Effector memory CD8-positive, alpha-beta T cell (primary cell): ENCODE measurements at regions not wholly inside any gene's neighbourhood (a gene's known extent, or its start where the extent isn't known, plus 50 kb on each side); places are given as distances from the start of the nearest gene placed in this dataset.
"Not testable (repeated sequence)": the region's sequence is repeated elsewhere in the genome, so short reads cannot be mapped to it uniquely, and the experiment has no call there.

Source experiments
- ATAC-seq: fragments of 150-1000 bp; cut with Tn5 transposase; replicated peaks from 2 replicates; pipeline ENCODE4 v1.10.0; 2021; ENCODE audit warnings: mild to moderate bottlenecking, moderate library complexity
- DNase-seq, 3 experiments: peaks; one replicate each; pipeline ENCODE4 v3.0.0; 2021
- H3K27ac Mint-ChIP-seq, 2 donors: one replicate each; pipeline ENCODE4 v1.8.0; 2022; ENCODE audit warnings: mild to moderate bottlenecking in 2 of 2, mixed read lengths in 2 of 2, moderate library complexity in 2 of 2
- H3K27me3 Mint-ChIP-seq, 2 donors: one replicate each; pipeline ENCODE4 v1.8.0; 2022; ENCODE audit warnings: mixed read lengths in 2 of 2
- H3K36me3 Mint-ChIP-seq: one replicate; pipeline ENCODE4 v1.8.0; 2022; ENCODE audit warnings: mild to moderate bottlenecking, moderate library complexity, mixed read lengths; ENCODE audit not compliant: insufficient read depth
- H3K4me1 Mint-ChIP-seq, 2 donors: one replicate each; pipeline ENCODE4 v1.8.0; 2022; ENCODE audit warnings: low read depth in 2 of 2, mixed read lengths in 2 of 2
- H3K4me3 Mint-ChIP-seq, 2 donors: one replicate each; pipeline ENCODE4 v1.8.0; 2022; ENCODE audit warnings: mild to moderate bottlenecking in 2 of 2, mixed read lengths in 2 of 2, moderate library complexity in 2 of 2
- H3K9me3 Mint-ChIP-seq, 2 donors: one replicate each; pipeline ENCODE4 v1.8.0; 2022; ENCODE audit warnings: mixed read lengths in 2 of 2

- DNase-seq (no peak), ATAC-seq (no peak)
- H3K36me3 Mint-ChIP-seq: no peaks in the 10 kb centered on the region
- H3K27me3 Mint-ChIP-seq: peaks cover 0 to 3% of the 10 kb centered on the region in 2 donors
- no peak overlapping the region for H3K27ac Mint-ChIP-seq
- H3K4me1 Mint-ChIP-seq: no peaks in the 10 kb centered on the region
- no peaks in the 10 kb centered on the region for H3K9me3 Mint-ChIP-seq
- H3K4me3 Mint-ChIP-seq: no peak overlapping the region
Observed at GRCh38 chr6:141963543-141964295, 169.0 kb upstream of the GJE1 start.

- H3K4me1 Mint-ChIP-seq: peaks cover 0 to 1% of the 10 kb centered on the region in 2 donors
Observed at GRCh38 chr6:141957271-141957670, 175.5 kb upstream of the GJE1 start.

GRCh38 chr6:141956868-141957267 lies 175.9 kb upstream of the GJE1 start:
- ATAC-seq (no peak), DNase-seq (no peak)
- no peaks in the 10 kb centered on the region for H3K36me3 Mint-ChIP-seq
- no peak overlapping the region for H3K27ac Mint-ChIP-seq
- no peak overlapping the region for H3K4me3 Mint-ChIP-seq
- H3K4me1 Mint-ChIP-seq: peaks cover 0 to 1% of the 10 kb centered on the region in 2 donors
- peaks cover 7 to 9% of the 10 kb centered on the region in 2 donors for H3K9me3 Mint-ChIP-seq
- no peaks in the 10 kb centered on the region for H3K27me3 Mint-ChIP-seq

More at GRCh38 chr6:141957271-141957670, 175.5 kb upstream of the GJE1 start:
- DNase-seq (no peak), ATAC-seq (no peak)
- H3K9me3 Mint-ChIP-seq: peaks cover 5 to 7% of the 10 kb centered on the region in 2 donors
- no peak overlapping the region for H3K4me3 Mint-ChIP-seq
- no peaks in the 10 kb centered on the region for H3K27me3 Mint-ChIP-seq
- H3K27ac Mint-ChIP-seq: no peak overlapping the region
- H3K36me3 Mint-ChIP-seq: no peaks in the 10 kb centered on the region

- Mint-ChIP-seq H3K36me3 (no peaks in the 10 kb centered on the region), H3K27me3 (no peaks in the 10 kb centered on the region), H3K4me3 (no peak overlapping the region), H3K27ac (no peak overlapping the region), H3K9me3 (peaks cover 7 to 16% of the 10 kb centered on the region in 2 donors), H3K4me1 (peaks cover 0 to 1% of the 10 kb centered on the region in 2 donors)
- ATAC-seq (no peak), DNase-seq (no peak)
Observed at GRCh38 chr6:141956046-141956761, 176.5 kb upstream of the GJE1 start.

DNA sequence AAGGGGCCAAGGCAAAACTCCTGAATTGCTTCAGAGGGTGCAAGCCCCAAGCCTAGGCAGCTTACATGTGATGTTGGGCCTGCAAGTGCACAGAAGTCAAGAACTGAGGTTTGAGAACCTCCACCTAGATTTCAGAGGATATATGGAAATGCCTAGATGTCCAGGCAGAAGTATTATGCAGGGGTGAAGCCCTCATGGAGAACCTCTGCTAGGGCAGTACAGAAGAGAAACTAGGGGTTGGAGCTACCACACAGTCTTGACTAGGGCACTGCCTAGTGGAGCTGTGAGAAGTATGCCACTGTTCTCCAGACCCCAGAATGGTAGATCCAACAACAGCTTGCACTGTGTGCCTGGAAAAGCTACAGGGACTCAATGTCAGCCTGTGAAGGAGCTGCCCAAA lies 179.7 kb upstream of the GJE1 start:
- peaks cover 7 to 16% of the 10 kb centered on the region in 2 donors for H3K9me3 Mint-ChIP-seq
- H3K27ac Mint-ChIP-seq: no peak overlapping the region
- no peaks in the 10 kb centered on the region for H3K27me3 Mint-ChIP-seq
- no peak overlapping the region for H3K4me3 Mint-ChIP-seq
- H3K36me3 Mint-ChIP-seq: no peaks in the 10 kb centered on the region
- peaks cover 0 to 1% of the 10 kb centered on the region in 2 donors for H3K4me1 Mint-ChIP-seq
- ATAC-seq: no peak
- DNase-seq: no peak

DNA sequence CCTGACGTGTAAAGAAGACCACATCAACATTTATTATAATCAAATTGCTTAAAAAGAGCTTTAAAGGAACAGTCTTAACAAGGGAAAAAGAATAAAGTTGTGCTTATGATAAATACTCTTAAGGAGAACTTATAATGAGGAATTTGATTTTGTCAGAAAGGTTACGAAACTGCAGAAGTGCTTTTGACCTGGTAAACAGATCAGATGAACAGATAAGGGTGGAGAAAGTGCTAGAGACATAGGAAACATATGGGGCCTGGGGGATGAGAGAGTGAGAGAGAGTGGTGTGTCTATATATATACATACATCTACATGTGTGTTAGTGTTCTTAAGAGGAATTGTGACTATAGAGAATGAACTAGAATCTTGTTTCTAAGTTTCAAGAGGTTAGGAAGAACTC lies 186.2 kb upstream of the GJE1 start:
- no peaks in the 10 kb centered on the region for H3K27me3 Mint-ChIP-seq
- H3K4me1 Mint-ChIP-seq: no peaks in the 10 kb centered on the region

DNA sequence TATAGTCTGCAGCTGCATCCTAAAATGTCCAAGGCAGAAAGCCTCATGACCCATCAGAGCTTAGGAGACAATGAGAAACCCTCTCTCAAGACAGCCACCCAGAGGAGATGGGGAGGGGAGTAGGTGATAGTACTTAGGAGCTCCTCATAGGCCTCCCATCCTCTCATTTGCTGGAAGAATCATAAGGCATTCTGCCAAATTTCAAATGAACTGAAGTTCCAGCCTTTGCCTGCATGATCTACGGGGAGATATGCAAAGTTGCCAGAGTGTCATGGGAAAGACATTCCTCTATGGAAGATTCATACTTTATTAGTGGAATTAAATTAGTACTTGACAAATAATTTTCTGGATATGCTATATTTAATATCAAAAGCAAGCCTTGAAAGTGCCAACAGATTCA lies 194.1 kb upstream of the GJE1 start:
- H3K27me3 Mint-ChIP-seq: peaks cover 6 to 8% of the 10 kb centered on the region in 2 donors
- no peaks in the 10 kb centered on the region for H3K4me1 Mint-ChIP-seq
- no peak overlapping the region for H3K27ac Mint-ChIP-seq
- no peak for ATAC-seq
- no peak overlapping the region for H3K4me3 Mint-ChIP-seq
- H3K9me3 Mint-ChIP-seq: peaks cover 6 to 7% of the 10 kb centered on the region in 2 donors
- DNase-seq: no peak
- no peaks in the 10 kb centered on the region for H3K36me3 Mint-ChIP-seq

More for the DNA sequence above, 186.2 kb upstream of the GJE1 start:
- DNase-seq: no peak
- Mint-ChIP-seq H3K4me3 (no peak overlapping the region), H3K36me3 (no peaks in the 10 kb centered on the region), H3K9me3 (peaks cover 6 to 10% of the 10 kb centered on the region in 2 donors), H3K27ac (no peak overlapping the region)
- ATAC-seq: no peak

DNA sequence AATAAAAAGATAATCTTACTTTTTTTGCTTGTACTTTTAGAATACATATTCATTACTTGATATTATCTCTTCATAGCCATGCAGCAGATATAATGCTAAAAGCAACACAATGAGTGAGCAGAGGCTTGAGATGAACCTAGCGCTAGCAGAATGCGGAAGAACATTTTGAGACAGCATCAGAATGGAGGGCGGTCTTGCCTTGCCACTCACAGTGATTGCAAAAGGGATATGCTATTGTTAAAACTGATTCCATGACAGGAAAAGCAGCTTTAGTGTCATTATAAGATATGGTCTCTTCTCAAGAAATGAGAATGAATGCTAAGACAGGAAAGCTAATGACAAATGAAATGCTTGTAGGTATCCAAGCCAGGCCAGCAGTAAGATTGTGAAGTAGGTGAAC lies 200.0 kb upstream of the GJE1 start:
- H3K4me3 Mint-ChIP-seq: no peak overlapping the region
- H3K36me3 Mint-ChIP-seq: no peaks in the 10 kb centered on the region
- no peaks in the 10 kb centered on the region for H3K9me3 Mint-ChIP-seq
- no peak for ATAC-seq
- no peak for DNase-seq
- H3K4me1 Mint-ChIP-seq: no peaks in the 10 kb centered on the region
- H3K27ac Mint-ChIP-seq: no peak overlapping the region
- peaks cover 4 to 6% of the 10 kb centered on the region in 2 donors for H3K27me3 Mint-ChIP-seq

DNA sequence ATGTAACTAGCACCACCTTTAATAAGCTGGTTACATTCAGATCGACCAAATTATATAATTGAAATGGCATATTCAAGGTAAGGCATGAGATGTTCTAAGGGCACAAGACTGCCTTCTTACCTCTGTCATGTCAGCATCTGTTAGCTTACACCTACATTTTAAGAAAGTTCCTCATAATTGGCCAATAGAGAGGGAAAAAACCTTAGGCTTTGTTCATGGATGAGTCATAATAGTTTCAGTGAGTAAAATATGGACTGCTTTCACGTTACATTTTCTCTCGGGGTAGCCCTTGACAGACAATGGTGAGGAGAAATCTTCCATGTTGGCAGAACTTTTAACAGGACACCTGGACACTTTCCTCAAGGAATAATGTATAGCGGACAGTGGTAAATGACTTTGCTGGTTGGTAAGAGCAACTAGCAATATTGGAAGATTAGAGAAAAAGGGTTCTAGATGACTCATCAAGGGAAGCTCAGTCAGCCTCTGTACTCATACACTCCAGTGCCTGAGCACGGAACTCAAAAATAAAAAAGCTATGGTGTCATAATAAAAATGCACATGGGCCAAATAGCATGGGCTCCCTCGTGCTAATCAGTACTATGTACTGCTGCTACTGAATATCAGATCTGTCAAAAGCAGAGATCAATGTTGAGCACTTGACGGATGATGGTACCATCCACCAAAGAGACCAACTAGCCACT lies 206.4 kb upstream of the GJE1 start:
- H3K36me3 Mint-ChIP-seq, H3K27me3 Mint-ChIP-seq, ATAC-seq, H3K27ac Mint-ChIP-seq, H3K4me3 Mint-ChIP-seq, H3K9me3 Mint-ChIP-seq, DNase-seq, H3K4me1 Mint-ChIP-seq: not testable (repeated sequence)

- ATAC-seq: no peak
- no peaks in the 10 kb centered on the region for H3K9me3 Mint-ChIP-seq
- H3K27ac Mint-ChIP-seq: no peak overlapping the region
- no peaks in the 10 kb centered on the region for H3K36me3 Mint-ChIP-seq
- H3K4me3 Mint-ChIP-seq: no peak overlapping the region
- no peak for DNase-seq
- no peaks in the 10 kb centered on the region for H3K4me1 Mint-ChIP-seq
- no peaks in the 10 kb centered on the region for H3K27me3 Mint-ChIP-seq
Observed at GRCh38 chr6:141925001-141925400, 207.7 kb upstream of the GJE1 start.

DNA sequence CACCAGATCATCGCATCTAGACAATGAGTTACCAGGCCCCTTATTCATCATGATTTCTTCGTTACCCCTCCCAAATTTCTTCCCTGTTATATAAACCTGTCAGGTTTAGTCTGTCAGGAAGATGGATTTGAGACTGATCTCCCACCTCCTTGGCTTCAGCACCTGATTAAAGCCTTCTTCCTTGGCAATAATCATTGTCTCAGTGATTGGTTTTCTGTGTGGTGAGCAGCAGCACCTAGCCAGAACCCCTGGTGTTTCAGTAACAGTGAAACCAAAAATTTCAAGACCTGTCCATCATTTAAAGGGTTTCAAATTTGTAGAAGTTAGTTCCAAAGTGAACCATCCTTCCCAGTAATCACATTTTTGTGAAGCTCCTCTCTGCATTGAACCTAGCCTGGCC lies 209.8 kb upstream of the GJE1 start:
- Mint-ChIP-seq H3K9me3 (no peaks in the 10 kb centered on the region), H3K4me3 (no peak overlapping the region), H3K36me3 (no peaks in the 10 kb centered on the region), H3K27me3 (no peaks in the 10 kb centered on the region), H3K27ac (no peak overlapping the region), H3K4me1 (no peaks in the 10 kb centered on the region)
- no peak for ATAC-seq
- DNase-seq: no peak

DNA sequence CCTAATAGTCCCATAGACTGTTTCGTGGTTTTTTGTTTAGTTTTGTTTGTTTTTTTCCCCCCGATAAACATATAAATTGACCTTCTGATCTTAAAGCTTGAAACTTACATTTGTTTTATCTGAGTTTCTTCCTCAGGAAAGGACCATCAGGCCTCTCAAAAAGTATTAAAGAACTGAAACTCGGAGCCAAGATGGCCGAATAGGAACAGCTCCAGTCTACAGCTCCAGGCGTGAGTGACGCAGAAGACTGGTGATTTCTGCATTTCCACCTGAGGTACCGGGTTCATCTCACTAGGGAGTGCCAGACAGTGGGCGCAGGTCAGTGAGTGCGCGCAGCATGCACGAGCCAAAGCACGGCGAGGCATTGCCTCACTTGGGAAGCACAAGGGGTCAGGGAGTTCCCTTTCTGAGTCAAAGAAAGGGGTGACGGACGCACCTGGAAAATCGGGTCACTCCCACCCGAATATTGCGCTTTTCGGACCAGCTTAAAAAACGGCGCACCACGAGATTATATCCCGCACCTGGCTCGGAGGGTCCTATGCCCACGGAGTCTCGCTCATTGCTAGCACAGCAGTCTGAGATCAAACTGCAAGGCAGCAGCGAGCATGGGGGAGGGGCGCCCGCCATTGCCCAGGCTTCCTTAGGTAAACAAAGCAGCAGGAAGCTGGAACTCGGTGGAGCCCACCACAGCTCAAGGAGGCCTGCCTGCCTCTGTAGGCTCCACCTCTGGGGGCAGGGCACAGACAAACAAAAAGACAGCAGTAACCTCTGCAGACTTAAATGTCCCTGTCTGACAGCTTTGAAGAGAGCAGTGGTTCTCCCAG lies 215.8 kb upstream of the GJE1 start:
- not testable (repeated sequence) for H3K27me3 Mint-ChIP-seq, H3K36me3 Mint-ChIP-seq, H3K4me3 Mint-ChIP-seq, H3K27ac Mint-ChIP-seq, H3K9me3 Mint-ChIP-seq, H3K4me1 Mint-ChIP-seq, DNase-seq, ATAC-seq

DNA sequence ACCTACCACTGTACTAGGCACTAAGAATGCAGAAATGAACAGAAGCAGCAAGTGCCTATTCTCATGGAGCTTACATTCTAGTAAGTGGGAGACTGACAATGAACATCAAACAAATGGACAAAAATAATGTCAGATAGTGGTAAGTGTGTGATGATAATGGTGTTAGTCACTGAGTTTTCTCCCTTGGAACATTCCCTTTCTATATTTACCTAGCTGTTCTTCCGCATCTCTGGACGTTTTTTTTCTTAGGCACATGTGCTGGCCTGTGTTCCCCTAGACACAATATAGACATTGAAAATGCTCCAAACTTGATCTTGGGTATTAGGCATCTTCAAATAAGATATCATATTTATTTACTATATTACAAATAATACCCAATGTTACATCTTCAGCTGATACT lies 218.1 kb upstream of the GJE1 start:
- no peaks in the 10 kb centered on the region for H3K4me1 Mint-ChIP-seq
- DNase-seq (no peak), ATAC-seq (no peak)
- H3K36me3 Mint-ChIP-seq: no peaks in the 10 kb centered on the region
- H3K9me3 Mint-ChIP-seq: no peaks in the 10 kb centered on the region
- no peak overlapping the region for H3K4me3 Mint-ChIP-seq
- H3K27me3 Mint-ChIP-seq: no peaks in the 10 kb centered on the region
- H3K27ac Mint-ChIP-seq: no peak overlapping the region
